Brain pericyte (primary cell): ENCODE measurements at regions not wholly inside any gene's neighbourhood (a gene's known extent, or its start where the extent isn't known, plus 50 kb on each side); places are given as distances from the start of the nearest gene placed in this dataset.

Experiments
- DNase-seq: peaks from one replicate; pipeline ENCODE4 v3.0.0-alpha.2; 2012; ENCODE audit warnings: low read depth, low spot score

DNA sequence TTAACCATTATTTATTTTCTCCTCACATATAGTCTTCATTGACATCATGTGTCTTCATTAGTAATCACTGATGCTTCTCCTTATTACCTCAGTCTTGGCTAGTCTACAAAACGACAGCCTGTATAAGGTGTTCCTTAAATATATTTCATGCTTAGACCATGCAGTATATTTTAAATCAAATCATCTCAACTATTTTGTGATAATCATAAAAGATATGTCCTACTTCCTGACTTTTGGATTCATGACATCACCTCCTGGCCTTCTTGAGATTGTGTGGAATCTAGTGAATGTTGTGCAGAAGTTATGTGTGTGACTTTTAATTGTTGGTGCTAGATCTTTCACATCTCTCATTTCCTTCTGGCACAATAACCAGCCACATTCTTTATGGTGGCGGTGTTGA, 1339.3 kb upstream of the C9orf72 start:
- no peak for DNase-seq

DNA sequence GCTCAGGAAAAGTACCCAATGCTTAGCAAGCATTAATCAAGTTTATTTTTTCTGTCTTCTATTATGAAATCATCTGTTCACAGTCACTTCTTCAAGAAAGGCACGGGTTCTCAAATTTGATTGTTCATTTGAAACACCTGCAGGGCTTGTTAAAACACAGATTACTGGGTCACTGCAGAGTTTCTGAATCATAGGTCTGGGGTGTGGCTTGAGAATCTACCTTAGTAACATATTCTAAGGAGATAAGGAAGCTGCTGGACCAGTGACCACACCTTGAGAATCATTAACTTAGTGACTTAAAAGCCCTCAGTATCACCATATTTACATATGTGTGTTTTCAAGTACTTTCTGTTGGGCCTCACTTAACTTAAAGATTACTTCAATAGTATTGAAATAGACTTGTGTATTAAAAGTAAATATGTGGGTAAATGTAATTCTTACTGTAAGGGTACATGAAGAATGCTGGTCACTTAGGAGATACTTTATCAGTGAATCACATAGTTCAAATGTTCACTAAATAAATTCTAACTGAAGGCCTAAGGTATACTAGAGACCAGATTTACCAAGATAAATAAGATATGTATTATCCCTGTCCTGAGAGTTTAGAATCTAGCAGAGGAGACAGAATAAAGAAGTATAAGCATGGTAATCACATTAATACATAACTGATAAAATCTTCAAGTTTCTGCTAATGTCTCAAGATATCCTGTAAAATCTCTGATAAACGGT, 1342.1 kb upstream of the C9orf72 start:
- no peak for DNase-seq

DNA sequence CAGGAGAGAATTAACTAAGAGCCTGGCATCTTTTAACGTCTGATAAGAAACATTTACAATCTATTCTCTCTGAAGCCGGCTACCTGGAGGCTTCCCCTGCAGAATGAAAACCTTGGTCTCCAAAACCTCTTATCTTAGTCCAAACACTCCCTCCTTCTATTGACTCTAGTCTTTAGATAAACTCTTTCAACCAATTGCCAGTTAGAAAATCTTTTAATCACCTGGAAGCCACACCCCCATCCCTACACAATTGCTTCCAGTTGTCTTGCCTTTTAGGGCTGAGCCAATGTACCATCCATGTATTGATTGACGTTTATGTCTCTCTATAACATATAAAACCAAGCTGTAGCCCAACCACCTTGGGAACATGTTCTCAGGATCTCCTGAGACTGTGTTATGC, 1343.1 kb upstream of the C9orf72 start:
- DNase-seq, result no peak

DNA sequence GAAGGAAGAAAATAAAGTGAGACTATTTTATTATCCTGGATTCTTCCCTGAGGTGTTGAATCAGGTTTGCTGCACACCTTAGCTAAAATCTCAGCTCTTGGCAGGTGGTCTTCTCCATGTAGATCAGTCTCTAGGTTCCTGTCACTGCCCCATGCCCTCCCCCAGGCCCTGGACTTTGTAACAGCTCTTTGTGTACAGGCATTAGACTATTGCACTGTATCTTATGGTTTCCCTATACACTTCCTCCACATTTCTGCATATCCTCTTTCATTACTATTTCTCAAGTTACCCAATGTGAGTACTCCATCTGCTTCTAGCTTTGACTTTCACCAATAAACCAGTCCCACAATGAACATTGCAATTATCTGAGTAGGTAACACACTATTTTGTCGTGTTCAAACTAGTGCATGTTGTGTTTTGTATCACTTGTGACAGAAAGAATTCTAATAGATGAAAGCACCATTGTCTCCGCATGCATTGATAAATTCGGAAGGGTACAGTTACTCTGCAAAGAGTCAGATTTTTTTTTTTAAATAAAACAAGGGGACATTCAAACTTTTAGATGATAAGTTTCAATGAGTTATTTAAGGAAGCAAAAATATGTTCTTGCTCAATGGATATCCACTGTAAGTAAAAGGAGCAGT, 1348.7 kb upstream of the C9orf72 start:
- no peak for DNase-seq

DNA sequence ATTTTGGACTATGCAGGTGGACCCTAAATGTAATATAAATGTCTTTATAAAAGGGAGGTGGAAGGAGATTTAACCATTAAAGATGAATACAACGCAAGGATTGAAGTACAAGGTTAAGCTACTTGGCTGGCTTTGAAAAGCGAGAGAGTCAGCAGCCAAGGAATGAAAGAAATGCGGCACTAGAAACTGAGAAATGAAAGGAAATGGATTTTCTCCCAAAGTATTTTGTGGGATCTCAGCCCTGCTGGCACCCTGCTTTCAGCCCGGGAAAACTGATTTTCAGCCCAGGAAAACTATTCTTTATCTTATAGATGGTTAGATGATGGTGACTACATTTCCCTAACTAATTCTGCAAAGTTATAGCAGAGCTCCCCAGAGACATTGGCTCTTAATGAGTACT, 1349.6 kb upstream of the C9orf72 start:
- no peak for DNase-seq

DNA sequence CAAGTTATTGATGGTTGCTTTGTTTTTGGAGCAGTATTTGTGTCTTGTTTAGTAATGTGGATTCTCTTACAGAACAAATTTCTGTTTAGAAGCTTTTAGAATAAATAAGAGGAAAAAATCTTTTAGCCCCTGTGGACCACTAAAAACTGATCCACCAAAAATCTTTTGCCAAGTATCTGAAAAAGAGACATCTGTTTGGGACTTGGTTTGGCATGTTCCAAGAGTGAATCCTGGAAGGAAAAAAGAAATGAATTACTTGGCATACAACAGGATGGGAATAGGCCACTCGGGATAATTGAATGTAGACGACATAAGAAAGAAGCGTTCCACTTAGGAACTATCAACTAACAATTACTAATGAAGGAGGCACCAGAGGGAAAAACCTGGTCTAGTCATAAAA, 1350.1 kb upstream of the C9orf72 start:
- no peak for DNase-seq

DNA sequence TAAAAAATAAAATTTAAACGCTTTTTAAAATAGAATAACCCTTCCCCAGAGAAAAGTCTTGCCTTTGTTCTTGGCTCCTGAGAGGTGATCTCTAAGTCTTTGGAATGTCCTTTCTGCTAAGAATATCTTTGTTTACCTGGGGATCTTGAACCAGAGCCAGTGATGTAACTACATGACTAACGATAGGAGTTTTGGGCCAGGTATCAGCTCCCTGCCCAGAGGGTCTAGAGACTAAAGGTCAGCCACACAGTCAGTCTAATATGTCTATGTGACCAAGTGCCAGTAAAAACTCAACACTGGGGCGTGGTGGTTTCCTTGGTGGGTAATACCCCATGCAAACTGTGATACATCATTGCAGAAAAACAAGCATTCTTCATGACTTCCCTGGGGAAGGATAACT, 1351.9 kb upstream of the C9orf72 start:
- no peak for DNase-seq

DNA sequence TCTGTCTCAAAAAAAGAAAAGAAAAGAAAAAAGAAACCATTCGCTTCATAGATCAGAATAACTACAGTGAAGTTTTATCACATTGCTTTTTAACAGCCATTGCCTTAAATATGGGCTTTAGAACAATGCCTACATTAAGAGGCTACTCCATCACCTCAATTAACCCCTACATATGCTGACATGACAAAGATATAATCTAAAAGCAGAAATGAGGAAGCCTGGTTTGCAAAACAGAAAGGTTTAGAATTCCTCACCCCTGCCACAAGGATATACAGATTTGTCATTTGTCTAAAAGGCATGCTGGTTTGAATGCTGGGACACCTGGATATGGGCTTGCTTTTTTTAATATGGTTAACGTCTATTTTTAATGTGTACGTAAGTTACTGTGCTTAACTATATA, 1353.0 kb upstream of the C9orf72 start:
- no peak for DNase-seq

DNA sequence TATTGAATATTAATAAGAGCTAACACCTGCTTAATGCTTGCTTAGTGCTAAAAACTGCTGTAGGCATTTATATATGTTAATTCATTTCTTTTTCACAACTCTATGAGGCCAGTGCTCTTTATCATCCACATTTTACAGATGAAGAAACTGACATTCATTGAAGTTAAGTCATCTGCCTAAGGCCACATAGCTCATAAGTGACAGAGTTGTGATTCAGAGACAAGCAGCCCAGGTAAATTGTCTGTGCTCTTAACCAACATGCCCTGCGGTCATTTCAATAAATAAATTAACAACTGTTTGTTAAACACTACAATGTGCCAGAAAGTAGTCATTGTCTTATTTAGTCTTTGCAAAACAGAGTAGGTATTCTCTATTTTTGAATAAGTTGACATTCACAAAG, 1354.4 kb upstream of the C9orf72 start:
- no peak for DNase-seq

DNA sequence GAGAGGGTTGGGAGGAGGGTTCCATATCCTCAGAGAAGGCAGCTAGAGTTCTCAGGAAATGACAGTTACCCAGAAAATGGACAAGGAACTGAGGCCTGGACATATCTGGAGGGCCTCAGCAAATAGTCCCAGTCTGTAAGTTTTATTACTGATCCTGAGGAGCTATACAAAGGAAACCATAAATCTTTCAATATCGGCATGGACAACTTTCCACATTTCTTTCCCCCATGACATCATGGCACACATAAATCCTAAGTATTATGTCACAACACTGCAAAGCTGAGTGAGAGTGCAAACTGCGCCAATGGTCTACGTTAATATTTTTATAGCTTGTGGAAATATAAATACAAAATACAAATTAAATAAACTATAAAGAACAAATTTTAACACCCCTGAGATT, 1356.2 kb upstream of the C9orf72 start:
- no peak for DNase-seq

DNA sequence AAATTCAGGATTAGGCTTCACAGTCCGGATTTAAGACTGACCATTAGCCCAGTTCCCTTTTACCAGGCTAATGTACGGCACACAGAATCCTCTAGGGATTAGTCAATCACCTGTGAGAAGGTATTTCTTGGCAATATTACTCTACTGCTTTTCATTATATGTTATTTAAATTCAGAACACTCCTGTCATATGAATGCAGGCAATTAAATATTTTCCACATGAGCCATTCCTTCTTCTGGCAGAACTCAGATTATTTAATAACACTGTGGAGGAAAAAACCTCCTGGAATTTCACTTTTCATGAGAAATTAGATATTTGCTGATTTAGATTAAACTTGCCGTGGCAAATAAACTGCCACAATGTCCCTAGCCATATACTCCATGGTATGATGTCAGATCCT, 1357.5 kb upstream of the C9orf72 start:
- no peak for DNase-seq

DNA sequence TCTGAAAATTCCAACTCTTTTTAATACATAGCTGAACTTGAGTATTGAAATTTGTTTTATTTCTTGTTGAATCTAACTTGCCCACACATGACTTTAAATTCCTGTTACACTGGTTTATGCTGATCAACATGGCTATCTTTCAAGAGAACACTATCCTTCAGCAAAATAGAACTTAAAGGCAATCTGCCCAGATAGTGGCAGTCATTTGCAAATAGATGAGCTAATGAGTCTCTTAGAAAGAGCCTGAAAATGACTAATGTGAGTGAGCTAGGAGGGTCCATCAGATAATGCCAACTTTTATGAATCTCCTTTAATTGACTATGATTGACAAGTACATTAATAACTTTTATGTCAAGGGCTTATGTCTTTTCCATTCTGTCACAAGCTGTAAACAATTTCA, 1360.8 kb upstream of the C9orf72 start:
- no peak for DNase-seq

DNA sequence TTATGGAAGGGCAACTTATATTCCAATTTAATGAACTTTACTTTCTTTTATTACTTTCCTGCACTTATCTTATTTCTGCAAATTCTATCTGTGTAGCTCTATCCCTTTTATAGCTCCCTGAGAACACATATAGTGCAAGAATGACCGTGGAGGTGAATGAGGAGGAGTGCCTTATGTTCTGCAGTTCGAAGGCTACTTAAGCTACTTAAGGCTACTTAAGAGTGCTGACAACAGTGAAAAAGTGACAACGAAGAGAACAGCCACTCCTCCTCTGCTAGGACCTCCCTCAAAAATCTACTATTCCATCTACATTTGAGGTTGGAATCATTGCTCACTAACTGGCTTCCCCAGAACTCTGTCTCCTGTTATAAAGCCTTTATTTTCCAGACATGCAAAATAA, 1365.7 kb upstream of the C9orf72 start:
- no peak for DNase-seq

DNA sequence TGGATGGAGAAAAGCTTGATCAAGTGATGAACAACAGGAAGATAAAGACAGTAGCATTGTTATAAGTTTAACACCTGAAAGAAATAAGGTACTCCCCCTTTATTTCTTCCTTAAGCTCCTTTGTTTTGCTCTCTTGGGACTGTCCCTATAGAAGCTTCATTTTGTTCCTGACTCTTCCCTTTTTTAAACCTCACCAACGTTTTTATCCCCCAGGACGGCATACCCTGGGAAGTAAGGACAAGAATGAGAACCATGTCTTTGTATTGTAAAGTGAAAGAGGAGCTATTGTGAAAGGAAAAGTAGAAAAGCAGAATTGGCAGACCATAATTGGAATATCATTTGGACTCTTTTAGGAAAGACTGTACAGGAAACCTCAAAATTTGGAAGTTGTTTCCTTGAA, 1368.6 kb upstream of the C9orf72 start:
- no peak for DNase-seq

DNA sequence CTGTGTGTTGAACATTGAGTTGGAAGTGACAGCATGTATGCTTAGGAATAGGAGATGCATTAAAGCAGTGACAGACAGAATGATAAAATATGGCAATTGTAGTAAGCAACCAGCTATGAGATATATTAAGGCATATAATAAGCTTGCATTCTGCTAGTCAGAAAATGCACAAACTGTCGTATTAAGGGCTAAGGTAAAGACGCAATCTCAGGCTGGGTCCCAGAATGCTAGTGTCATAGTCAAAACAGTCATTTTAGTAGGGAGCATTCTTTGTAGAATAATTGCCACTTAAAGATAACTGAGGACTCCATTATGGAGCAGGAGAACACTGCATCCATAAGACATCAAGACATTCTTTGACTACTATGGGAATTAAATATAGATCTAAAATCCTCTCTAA, 1369.7 kb upstream of the C9orf72 start:
- DNase-seq, result no peak

DNA sequence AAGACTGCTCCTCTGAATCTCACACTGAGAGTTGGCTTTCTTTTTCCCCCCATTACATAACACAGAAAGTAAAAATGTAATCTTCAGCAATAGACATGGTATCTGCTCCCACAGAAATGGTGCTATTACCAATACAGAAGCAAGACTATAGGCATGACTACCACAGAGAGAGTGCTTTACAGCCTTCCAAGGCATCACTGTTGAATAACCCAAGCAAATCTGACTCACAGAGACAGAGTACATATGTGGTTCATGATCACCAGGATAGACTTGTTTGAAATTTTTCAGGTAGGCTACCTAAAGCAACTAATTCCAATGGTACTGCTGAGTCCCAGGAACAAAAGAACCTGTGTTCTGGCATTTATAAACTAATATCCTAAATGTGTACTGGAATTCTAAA, 1373.4 kb upstream of the C9orf72 start:
- DNase-seq, result no peak

DNA sequence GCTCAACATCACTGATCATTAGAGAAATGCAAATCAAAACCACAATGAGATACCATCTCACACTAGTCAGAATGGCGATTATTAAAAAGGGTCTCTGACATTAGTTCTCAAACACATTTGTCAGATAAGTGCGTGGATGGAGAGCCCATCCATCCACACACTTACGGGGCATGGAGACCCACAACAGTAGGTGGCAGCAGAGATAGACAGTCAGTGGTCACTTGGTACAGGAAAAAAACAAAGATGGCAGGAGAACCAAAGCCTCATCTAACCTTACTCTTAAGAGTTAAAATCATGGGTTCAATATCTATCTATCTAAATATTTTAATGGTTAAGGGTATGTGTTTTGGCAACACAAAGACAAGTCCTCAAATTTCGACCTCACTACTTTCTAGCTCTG, 1378.7 kb upstream of the C9orf72 start:
- DNase-seq, result no peak

DNA sequence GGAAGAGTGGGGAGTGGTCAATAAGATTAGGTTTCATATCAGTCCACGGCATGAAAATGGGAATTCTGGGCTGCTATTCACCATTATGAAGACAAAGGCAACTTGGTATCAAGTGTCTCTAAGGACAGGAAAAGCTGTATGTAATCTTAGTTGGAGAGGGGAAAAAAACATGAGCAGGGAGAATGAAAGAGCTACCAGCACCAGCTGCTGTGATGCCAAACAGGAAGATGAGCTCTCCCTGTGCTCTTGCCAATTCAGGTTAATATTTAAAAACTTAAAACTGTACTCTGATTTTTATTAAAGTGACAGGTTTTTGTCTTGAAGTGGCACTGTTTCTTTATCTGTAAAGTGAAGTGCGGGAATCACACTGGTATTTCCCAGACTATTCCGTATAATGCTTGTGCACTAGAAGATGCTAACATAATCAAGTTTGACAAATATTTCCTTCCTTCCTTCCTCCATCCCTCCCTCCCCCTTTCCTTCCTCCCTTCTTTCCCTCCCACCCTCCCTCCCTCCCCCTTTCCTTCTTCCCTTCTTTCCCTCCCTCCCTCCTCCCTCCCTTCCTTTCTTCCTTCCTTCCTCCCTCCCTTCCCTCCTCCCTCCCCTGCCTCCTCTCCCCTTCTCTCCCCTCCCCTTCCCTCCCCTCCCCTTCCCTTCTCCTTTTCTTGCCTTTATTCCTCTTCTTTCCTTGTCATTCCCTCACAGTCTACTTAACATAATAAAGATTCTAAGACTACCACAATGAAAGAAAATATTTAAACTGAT, 1383.0 kb upstream of the C9orf72 start:
- no peak for DNase-seq

DNA sequence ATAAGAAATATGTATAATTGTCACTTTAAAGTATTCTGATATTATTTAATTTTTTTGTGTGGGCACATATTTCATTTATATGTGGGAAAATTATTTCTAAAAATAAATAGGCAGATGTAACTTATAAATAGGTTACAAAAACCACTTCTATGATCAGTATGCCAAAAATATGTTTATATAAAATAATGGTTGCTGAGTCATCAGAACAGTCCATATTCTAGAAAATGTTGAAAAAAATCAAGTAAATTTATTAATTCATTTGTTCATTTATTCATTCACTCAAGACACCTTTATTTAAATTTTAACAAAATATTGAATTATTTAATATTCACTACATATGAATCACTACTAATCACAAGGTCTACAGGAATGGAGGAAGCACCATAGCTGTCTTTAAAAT, 1387.3 kb upstream of the C9orf72 start:
- DNase-seq, result no peak

DNA sequence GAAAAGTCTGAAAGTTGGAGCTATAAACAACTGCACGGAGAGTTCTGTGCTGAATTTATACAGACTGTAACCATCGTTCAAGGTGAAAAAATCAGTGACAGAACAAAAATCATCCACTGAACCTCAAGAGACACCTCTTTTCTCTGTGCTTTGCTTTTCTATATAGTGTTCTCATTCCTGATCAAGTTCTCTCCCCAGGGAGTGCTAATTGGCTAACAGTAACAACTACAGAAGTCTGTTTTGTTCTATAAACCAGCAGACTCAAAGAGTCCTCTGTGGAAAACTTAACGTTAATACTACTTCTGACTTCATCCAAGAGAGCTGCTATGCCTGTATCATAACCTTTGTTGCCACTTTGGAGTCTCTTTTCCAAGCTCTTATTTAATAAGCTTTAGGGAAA, 1388.3 kb upstream of the C9orf72 start:
- DNase-seq, result no peak

DNA sequence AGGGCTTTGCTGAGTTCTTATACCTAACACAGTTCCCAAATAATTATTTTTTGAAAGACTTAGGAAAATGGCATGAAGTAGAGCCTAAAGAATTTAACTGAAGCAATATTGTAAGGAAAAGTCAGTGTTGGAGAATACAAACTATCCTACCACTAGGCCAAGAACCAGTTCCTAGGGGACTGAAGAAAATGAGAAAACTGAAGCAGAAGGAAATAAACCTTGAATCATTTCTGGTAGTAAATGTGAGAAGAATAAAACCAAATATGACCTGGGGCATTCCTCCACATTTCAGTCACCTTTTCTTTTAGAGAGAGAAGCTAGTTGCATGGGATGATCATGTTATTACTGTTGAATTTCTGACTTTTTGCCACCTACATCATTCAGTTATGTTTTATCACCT, 1393.9 kb upstream of the C9orf72 start:
- DNase-seq, result no peak

DNA sequence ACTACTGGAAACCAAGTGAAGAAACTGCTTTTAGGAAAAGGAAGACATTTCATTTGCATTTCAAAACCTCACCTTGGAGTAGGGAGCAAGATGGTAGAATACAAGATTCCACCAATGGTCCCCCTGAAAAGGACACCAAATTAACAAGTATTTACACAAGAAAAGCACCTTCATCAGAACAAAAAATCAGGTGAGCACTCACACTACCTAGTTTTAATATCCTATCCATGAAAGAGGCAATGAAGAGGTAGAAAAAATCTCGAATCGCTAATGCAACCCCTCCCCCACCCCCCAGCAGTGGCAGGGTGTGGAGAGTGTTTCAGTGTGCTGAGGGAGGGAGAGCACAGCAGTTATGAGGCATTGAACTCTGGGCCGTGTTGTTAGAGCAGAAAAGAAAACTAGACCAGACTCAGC, 1397.0 kb upstream of the C9orf72 start:
- DNase-seq, result no peak

DNA sequence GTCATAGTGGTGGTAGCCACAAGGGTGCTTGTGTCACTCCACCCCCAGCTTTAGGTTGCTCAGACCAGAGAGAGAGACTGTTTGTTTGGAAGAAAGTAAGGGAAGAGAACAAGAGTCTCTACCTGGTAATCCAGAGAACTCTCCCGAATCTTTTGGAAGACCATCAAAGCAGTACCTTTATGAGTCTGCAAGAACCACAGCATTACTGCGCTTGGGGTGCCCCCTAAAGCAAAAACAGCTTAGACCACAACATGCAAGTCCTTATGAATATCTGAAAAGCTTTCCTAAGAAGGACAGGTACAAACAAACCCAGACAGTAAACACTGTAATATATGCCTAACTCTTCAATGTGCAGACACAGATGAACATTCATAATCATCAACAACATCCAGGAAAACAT, 1398.6 kb upstream of the C9orf72 start:
- DNase-seq, result no peak
